GM18868 (cell line): ENCODE measurements at regions not wholly inside any gene's neighbourhood (a gene's known extent, or its start where the extent isn't known, plus 50 kb on each side); places are given as distances from the start of the nearest gene placed in this dataset.

Experiments
- ATAC-seq: cut with Tn5 transposase; IDR thresholded peaks from one replicate; pipeline ENCODE4 v1.9.1; 2021; ENCODE audit warnings: mild to moderate bottlenecking, moderate library complexity; ENCODE audit not compliant: unreplicated experiment

DNA sequence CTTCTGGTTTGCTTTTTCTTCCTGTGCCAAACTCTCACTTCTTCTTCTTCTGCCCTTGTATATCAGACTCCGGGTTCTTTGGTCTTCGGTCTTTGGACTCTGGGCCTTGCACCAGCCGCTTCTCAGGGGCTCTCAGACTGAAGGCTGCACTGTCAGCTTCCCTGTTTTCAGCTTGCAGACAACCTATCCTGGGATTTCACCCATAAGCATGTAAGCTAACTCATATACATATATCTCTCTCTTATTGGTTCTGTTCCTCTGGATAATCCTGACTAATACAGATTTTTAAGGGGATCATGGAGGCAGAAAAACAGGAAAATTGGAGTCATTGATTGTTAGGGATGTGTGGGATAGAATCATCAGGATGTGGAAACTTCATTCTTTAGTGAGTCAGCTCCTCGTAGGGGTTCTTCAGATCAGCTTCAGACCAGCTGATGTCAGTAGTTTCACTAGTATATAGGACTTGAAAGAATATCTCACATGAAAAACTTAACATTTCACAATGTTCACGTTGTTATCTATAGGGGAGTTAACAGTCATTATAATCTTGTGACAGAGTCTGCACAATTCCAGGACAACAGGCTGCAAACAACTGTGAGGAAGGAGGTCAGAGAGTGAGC, 102.9 kb downstream of the RASSF9 start:
- no peak for ATAC-seq

DNA sequence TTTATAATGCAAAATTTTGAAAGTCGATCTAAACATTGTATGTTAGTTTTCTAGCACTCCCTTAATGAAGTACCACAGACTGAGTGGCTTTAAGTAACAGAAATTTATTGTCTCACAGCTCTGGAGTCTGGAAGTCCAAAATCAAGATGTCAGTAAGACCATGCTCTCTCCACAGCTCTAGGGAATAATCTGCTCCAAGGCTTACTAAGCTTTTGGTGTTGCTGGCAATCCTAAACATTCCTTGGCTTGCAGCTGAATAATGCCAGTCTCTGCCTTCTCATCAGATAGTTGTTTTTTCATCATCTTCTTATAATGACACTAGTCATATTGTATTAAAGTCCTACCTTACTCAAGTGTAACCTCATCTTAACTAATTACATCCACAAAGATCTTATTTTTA, 102.2 kb downstream of the RASSF9 start:
- no peak for ATAC-seq

DNA sequence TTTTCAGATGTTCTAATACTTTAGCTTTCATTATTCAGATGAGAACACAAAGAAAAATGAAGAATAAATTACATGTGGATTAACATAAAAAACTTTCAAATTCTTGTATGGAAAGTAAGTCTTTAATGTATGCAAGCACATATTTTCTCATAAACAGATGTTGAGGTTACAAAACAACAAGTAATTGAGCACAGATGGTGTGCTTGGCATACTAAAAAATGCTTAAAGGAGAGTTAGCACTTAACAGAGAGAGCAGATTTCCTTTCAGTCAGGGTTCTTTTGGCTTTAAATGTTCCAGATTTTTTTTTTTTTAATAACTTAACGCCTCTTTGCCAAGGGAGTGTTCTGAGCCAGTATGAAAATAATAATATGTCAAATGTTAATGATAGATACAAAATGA, 96.0 kb downstream of the RASSF9 start:
- ATAC-seq, result no peak

DNA sequence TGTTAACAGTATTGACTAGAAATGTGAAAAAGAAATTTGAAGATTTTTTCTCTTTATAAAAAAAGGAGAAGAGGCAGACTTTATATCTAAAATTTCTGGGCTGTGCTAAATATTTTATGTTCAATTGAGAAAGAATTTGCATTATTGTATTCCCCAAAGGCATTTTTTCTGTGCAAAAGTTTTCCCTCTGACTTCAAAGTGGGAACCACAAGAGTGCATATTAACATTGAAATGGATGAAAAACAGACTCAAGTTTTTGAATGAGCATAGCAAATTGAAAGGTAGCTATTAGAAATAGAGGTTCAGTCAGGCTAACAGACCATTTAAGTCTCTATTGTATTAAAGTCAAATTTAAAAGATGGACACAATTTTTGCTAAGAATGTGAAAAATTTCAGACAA, 95.2 kb downstream of the RASSF9 start:
- no peak for ATAC-seq

DNA sequence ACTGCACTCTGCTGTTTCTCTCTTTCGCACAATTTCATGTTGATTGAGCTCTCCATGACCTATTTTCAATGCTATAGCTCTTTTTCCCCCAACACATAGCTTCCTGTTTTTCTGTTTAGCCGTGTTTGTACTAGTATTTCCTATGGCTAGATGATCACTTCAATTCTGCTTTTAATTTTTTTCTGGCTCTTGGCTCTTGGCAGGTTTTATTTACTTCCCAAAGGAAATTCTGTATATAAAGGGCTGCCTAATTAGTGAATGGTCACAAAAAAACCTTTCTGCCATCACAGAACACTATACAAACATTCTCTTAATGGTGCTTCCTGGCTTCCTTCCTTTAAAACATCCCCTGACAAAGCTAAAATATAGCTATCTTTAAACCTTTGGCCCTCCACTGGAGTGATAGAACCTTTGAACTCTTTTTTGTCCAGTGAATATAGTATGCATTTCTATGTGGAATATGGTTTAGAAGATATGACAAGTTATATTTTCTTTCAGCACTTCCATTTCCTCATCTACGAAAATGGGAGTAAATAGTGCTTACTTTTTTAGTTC, 88.2 kb downstream of the RASSF9 start:
- ATAC-seq, result no peak
